IMR-90 (cell line): ENCODE measurements at regions not wholly inside any gene's neighbourhood (a gene's known extent, or its start where the extent isn't known, plus 50 kb on each side); places are given as distances from the start of the nearest gene placed in this dataset.

Experiments
- ATAC-seq: fragments of 200-7000 bp; cut with Tn5 transposase; 2 replicates; pipeline ENCODE4 v1.9.1; 2020; ENCODE audit warnings: low read depth, mild to moderate bottlenecking, moderate library complexity
- BruUV-seq: library from RNA; stranded (reverse); fragments of 400-500 nt; replicated peaks from 2 replicates; lab custom pipeline; 2021; lab: Mats Ljungman, UMichigan
- CTCF ChIA-PET: fragments of 300-600 bp; formaldehyde crosslinking; extraction: SDS; loops from one replicate; lab custom pipeline; 2021; ENCODE audit warnings: antibody characterized with exemption; lab: Yijun Ruan, JAX
- POLR2A ChIA-PET: fragments of 300-600 bp; sonication (Branson Sonifier 250); formaldehyde crosslinking; loops from one replicate; lab custom pipeline; 2022; ENCODE audit warnings: antibody characterized with exemption; ENCODE audit not compliant: unreplicated experiment; lab: Charles Lee
- DNase-seq: peaks from one replicate; pipeline ENCODE4 v3.0.0; 2013
- H2AFZ ChIP-seq: replicated peaks from 2 replicates; pipeline ENCODE3; 2013; ENCODE audit warnings: low read length, mild to moderate bottlenecking; ENCODE audit not compliant: poor library complexity
- H2AK5ac ChIP-seq: 2 replicates; pipeline ENCODE4 v1.6.1; 2013; ENCODE audit warnings: low read depth, low read length, inconsistent platforms
- H2AK9ac ChIP-seq: replicated peaks from 2 replicates; pipeline ENCODE3; 2013; ENCODE audit warnings: mild to moderate bottlenecking, low read depth, low read length, moderate library complexity; ENCODE audit not compliant: poor library complexity
- H2BK120ac ChIP-seq: 2 replicates; pipeline ENCODE4 v1.6.1; 2013; ENCODE audit warnings: low read depth, low read length, inconsistent platforms
- H2BK15ac ChIP-seq: 3 replicates; pipeline ENCODE4 v1.6.1; 2013; ENCODE audit warnings: low read depth, low read length, inconsistent platforms
- H2BK20ac ChIP-seq: 2 replicates; pipeline ENCODE4 v1.6.1; 2013; ENCODE audit warnings: low read depth, mild to moderate bottlenecking, inconsistent platforms, low read length, moderate library complexity
- H2BK5ac ChIP-seq: 2 replicates; pipeline ENCODE4 v1.6.1; 2013; ENCODE audit warnings: mild to moderate bottlenecking, low read depth, low read length, inconsistent platforms; ENCODE audit not compliant: poor library complexity, severe bottlenecking
- H3K14ac ChIP-seq: replicated peaks from 2 replicates; pipeline ENCODE4 v1.6.1; 2013; ENCODE audit warnings: low read depth, low read length, inconsistent platforms
- H3K18ac ChIP-seq: 2 replicates; pipeline ENCODE4 v1.6.1; 2013; ENCODE audit warnings: low read depth, low read length, control low read depth
- H3K23ac ChIP-seq: 2 replicates; pipeline ENCODE4 v1.6.1; 2013; ENCODE audit warnings: low read depth, low read length, inconsistent platforms
- H3K27ac ChIP-seq: 2 replicates; pipeline ENCODE4 v1.5.1; 2013; ENCODE audit warnings: mild to moderate bottlenecking, control low read depth, low read length; ENCODE audit not compliant: insufficient read depth
- H3K27me3 ChIP-seq: 2 replicates; pipeline ENCODE4 v1.6.1; 2013; ENCODE audit warnings: low read length; ENCODE audit not compliant: control insufficient read depth, insufficient read depth
- H3K36me3 ChIP-seq: 2 replicates; pipeline ENCODE4 v1.6.1; 2013; ENCODE audit warnings: low read length, mixed read lengths; ENCODE audit not compliant: control insufficient read depth, insufficient read depth
- H3K4ac ChIP-seq: 2 replicates; pipeline ENCODE4 v1.6.1; 2013; ENCODE audit warnings: low read depth, low read length, inconsistent platforms
- H3K4me1 ChIP-seq: 2 replicates; pipeline ENCODE4 v1.6.1; 2013; ENCODE audit warnings: low read length, mixed read lengths; ENCODE audit not compliant: control insufficient read depth, insufficient read depth
- H3K4me2 ChIP-seq: 2 replicates; pipeline ENCODE4 v1.6.1; 2013; ENCODE audit warnings: low read depth, mild to moderate bottlenecking, control low read depth, low read length, moderate library complexity
- H3K4me3 ChIP-seq: 2 replicates; pipeline ENCODE4 v1.5.1; 2013; ENCODE audit warnings: low read depth, mild to moderate bottlenecking, control low read depth, low read length, moderate library complexity; ENCODE audit not compliant: insufficient read depth
- H3K56ac ChIP-seq: 2 replicates; pipeline ENCODE4 v1.6.1; 2013; ENCODE audit warnings: low read length, inconsistent platforms; ENCODE audit not compliant: insufficient read depth; ENCODE audit errors: extremely low read depth
- H3K79me1 ChIP-seq, 2 experiments: 2 replicates each; pipeline ENCODE4 v1.6.1; 2013; ENCODE audit warnings: low read length in 2 of 2, inconsistent platforms in 1 of 2, low read depth in 1 of 2
- H3K9ac ChIP-seq: 2 replicates; pipeline ENCODE4 v1.6.1; 2013; ENCODE audit warnings: low read depth, low read length, control low read depth
- H3K9me1 ChIP-seq: 2 replicates; pipeline ENCODE4 v1.6.1; 2013; ENCODE audit warnings: low read length, inconsistent platforms; ENCODE audit not compliant: insufficient read depth
- H3K9me3 ChIP-seq: 2 replicates; pipeline ENCODE4 v1.6.1; 2013; ENCODE audit warnings: low read length; ENCODE audit not compliant: control insufficient read depth, insufficient read depth
- H4K20me1 ChIP-seq: 2 replicates; pipeline ENCODE4 v1.6.1; 2013; ENCODE audit warnings: low read length, inconsistent platforms; ENCODE audit not compliant: insufficient read depth
- H4K5ac ChIP-seq: 2 replicates; pipeline ENCODE4 v1.6.1; 2013; ENCODE audit warnings: mild to moderate bottlenecking, low read depth, low read length, control low read depth
- H4K8ac ChIP-seq, 2 experiments: 2 replicates each; pipeline ENCODE4 v1.6.1; 2013; ENCODE audit warnings: low read depth in 2 of 2, low read length in 2 of 2, control low read depth in 1 of 2, inconsistent platforms in 1 of 2
- H4K91ac ChIP-seq: 2 replicates; pipeline ENCODE4 v1.6.1; 2013; ENCODE audit warnings: low read depth, low read length, inconsistent platforms; ENCODE audit not compliant: insufficient read depth
- BHLHE40 ChIP-seq: fragments of 150-350 bp; IDR thresholded peaks from 2 replicates; pipeline ENCODE4 v1.6.1; 2016; ENCODE audit warnings: mild to moderate bottlenecking, low read depth, low read length
- CEBPB ChIP-seq: IDR thresholded peaks from 2 replicates; pipeline ENCODE4 v1.6.1; 2012; ENCODE audit warnings: low read depth, low read length, improper control_type of control experiment
- CHD1 ChIP-seq: IDR thresholded peaks from 2 replicates; pipeline ENCODE4 v1.6.1; 2012; ENCODE audit warnings: low read depth, low read length, improper control_type of control experiment
- CTCF ChIP-seq: conservative IDR thresholded peaks from 2 replicates; pipeline ENCODE4 v1.5.1; 2012; ENCODE audit warnings: mild to moderate bottlenecking, low read depth, low read length, improper control_type of control experiment
- FOS ChIP-seq: fragments of 150-350 bp; IDR thresholded peaks from 2 replicates; pipeline ENCODE4 v1.6.1; 2016; ENCODE audit warnings: low read depth, low read length
- MAFK ChIP-seq: IDR thresholded peaks from 2 replicates; pipeline ENCODE4 v1.6.1; 2012; ENCODE audit warnings: low read depth, low read length, improper control_type of control experiment
- MAZ ChIP-seq: IDR thresholded peaks from 2 replicates; pipeline ENCODE4 v1.6.1; 2012; ENCODE audit warnings: low read depth, mild to moderate bottlenecking, low read length, improper control_type of control experiment, moderate library complexity, borderline replicate concordance
- MXI1 ChIP-seq: IDR thresholded peaks from 2 replicates; pipeline ENCODE4 v1.6.1; 2012; ENCODE audit warnings: low read depth, mild to moderate bottlenecking, low read length, moderate library complexity, borderline replicate concordance
- NFE2L2 ChIP-seq: fragments of 150-350 bp; IDR thresholded peaks from 2 replicates; pipeline ENCODE4 v1.6.1; 2016; ENCODE audit warnings: low read depth, mild to moderate bottlenecking, low read length
- POLR2A ChIP-seq: IDR thresholded peaks from 2 replicates; pipeline ENCODE4 v1.6.1; 2012; ENCODE audit warnings: mild to moderate bottlenecking, low read depth, low read length
- RAD21 ChIP-seq: IDR thresholded peaks from 2 replicates; pipeline ENCODE4 v1.6.1; 2012; ENCODE audit warnings: low read length, improper control_type of control experiment
- RCOR1 ChIP-seq: IDR thresholded peaks from 2 replicates; pipeline ENCODE4 v1.6.1; 2012; ENCODE audit warnings: mild to moderate bottlenecking, low read length, improper control_type of control experiment; ENCODE audit not compliant: insufficient replicate concordance
- RFX5 ChIP-seq: IDR thresholded peaks from 2 replicates; pipeline ENCODE4 v1.8.0; 2012; ENCODE audit warnings: low read depth, mild to moderate bottlenecking, low read length, moderate library complexity
- SMC3 ChIP-seq: fragments of 150-350 bp; IDR thresholded peaks from 2 replicates; pipeline ENCODE4 v1.6.1; 2016; ENCODE audit warnings: low read depth, mild to moderate bottlenecking, antibody characterized with exemption, low read length, moderate library complexity
- WGBS, 2 experiments: methylation state at CpG; one replicate each; pipeline versions ENCODE4 v1.1.5 to v1.1.7; 2013; ENCODE audit warnings: missing lambda C conversion rate in 2 of 2; ENCODE audit not compliant: insufficient read length in 1 of 2; ENCODE audit errors: extremely low coverage in 2 of 2; 5-methylcytosine and 5-hydroxymethylcytosine counted together
- dilution Hi-C: fragments of 300-500 bp; cut with HindIII; formaldehyde crosslinking; loops from one replicate; pipeline ENCODE4 v1.14.3; 2018; ENCODE audit warnings: low sequenced_read_pairs; ENCODE audit not compliant: unreplicated experiment
- in situ Hi-C: fragments of 300-500 bp; cut with MboI; formaldehyde crosslinking; loops from 3 replicates; pipeline ENCODE4 v1.14.3; 2019; ENCODE audit warnings: low sequenced_read_pairs, inconsistent platforms, mixed read lengths
- intact Hi-C: fragments of 100-400 bp; cut with micrococcal nuclease; formaldehyde crosslinking; loops from 2 replicates; pipeline ENCODE4 v1.10.0; 2022
- TF ChIP-seq, protein P1 (sequence below): fragments of 150-350 bp; IDR thresholded peaks from 2 replicates; pipeline ENCODE4 v1.6.1; 2016; ENCODE audit warnings: low read depth, mild to moderate bottlenecking, low read length, moderate library complexity, borderline replicate concordance
- TF ChIP-seq, protein P2 (sequence below): fragments of 150-350 bp; IDR thresholded peaks from 2 replicates; pipeline ENCODE4 v1.6.1; 2017; ENCODE audit warnings: mild to moderate bottlenecking, antibody characterized with exemption, low read length, low read depth

DNA sequence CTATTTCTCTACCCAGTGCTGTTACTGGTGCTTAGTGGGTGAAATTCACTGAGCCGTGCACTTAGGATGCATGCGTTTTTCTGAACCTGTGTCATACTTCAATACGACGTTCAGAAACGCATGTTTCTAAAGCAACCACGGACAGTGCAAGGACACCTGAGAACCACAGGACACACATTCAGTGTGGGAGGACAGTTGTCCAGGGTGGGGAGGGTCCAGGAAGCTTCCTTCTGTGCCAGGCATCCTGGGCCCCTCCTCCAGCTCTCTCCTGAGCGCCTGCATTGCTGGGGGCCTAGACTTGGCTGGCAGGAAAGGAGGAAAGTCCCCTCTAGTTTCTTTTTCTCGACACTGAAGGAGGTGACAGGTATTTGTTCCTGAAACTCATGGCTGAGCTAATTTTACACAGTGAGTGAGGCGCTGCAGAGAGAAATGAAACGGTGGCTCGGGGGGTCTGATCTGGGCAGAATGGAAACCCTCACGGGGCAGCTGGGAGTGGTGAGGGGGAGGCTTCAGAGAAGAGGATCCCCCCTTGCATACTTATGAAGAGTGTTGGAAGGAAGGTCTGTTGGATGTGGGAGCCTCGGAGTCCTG, 89.9 kb downstream of the IRF8 start:
- H3K27ac ChIP-seq, result no peak overlapping the region
- no peak for ATAC-seq
- H3K14ac ChIP-seq, result no peak overlapping the region
- TF ChIP-seq RCOR1, result no peak
- TF ChIP-seq RAD21, result no peak
- TF ChIP-seq BHLHE40, result no peak
- no peak for TF ChIP-seq MAFK
- no peak for TF ChIP-seq MAZ
- TF ChIP-seq FOS, result no peak
- TF ChIP-seq SMC3, result no peak
- TF ChIP-seq RFX5, result no peak
- TF ChIP-seq CHD1, result no peak
- TF ChIP-seq POLR2A, result no peak
- TF ChIP-seq MXI1, result no peak
- no peak for TF ChIP-seq CEBPB
- TF ChIP-seq, protein P1, sequence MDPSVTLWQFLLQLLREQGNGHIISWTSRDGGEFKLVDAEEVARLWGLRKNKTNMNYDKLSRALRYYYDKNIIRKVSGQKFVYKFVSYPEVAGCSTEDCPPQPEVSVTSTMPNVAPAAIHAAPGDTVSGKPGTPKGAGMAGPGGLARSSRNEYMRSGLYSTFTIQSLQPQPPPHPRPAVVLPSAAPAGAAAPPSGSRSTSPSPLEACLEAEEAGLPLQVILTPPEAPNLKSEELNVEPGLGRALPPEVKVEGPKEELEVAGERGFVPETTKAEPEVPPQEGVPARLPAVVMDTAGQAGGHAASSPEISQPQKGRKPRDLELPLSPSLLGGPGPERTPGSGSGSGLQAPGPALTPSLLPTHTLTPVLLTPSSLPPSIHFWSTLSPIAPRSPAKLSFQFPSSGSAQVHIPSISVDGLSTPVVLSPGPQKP, result no peak
- TF ChIP-seq, protein P2, sequence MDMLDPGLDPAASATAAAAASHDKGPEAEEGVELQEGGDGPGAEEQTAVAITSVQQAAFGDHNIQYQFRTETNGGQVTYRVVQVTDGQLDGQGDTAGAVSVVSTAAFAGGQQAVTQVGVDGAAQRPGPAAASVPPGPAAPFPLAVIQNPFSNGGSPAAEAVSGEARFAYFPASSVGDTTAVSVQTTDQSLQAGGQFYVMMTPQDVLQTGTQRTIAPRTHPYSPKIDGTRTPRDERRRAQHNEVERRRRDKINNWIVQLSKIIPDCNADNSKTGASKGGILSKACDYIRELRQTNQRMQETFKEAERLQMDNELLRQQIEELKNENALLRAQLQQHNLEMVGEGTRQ, result no peak
- no peak for TF ChIP-seq NFE2L2
- no peak for TF ChIP-seq CTCF
- no peak overlapping the region for H3K18ac ChIP-seq
- no peak overlapping the region for H3K4me3 ChIP-seq
- H2BK15ac ChIP-seq, result no peak overlapping the region
- no peaks in the 10 kb centered on the region for H3K36me3 ChIP-seq
- ChIA-PET POLR2A (no interaction called here), CTCF (interaction anchor here (2.0 kb wide), 1 partner anchor 168 kb away, joined by 11 read pairs; no protein-coding TSS in a partner anchor)
- H4K5ac ChIP-seq, result no peak overlapping the region
- WGBS, 2 experiments, result 85% methylated on average over 5 of the region's 13 CpGs; no CpG with 5 or more reads in 1 of the 2 experiments
- H3K27me3 ChIP-seq, result peaks cover 86% of the 10 kb centered on the region
- no peak overlapping the region for H3K56ac ChIP-seq
- H3K23ac ChIP-seq, result no peak overlapping the region
- H2BK120ac ChIP-seq, result no peak overlapping the region
- DNase-seq, result no peak
- peaks cover 3% of the 10 kb centered on the region; the same call in 1 of the 2 replicates for H3K9me3 ChIP-seq
- in situ Hi-C loops (loop anchor here (10.0 kb wide), 1 partner anchor 164 kb away; no protein-coding TSS in a partner anchor), intact Hi-C loops (no loop called here), dilution Hi-C loops (no loop called here)
- H3K79me1 ChIP-seq, result no peaks in the 10 kb centered on the region
- H4K91ac ChIP-seq, result no peak overlapping the region
- no peak overlapping the region for H2AK5ac ChIP-seq
- no peak overlapping the region for H3K9ac ChIP-seq
- BruUV-seq, result no TSS peak
- H2AFZ ChIP-seq, result no peak overlapping the region
- H3K9me1 ChIP-seq, result no peaks in the 10 kb centered on the region; the same call in 1 of the 2 replicates
- no peaks in the 10 kb centered on the region for H3K4me1 ChIP-seq
- peaks cover 4% of the 10 kb centered on the region; the same call in 1 of the 2 replicates for H4K20me1 ChIP-seq
- H2BK20ac ChIP-seq, result no peak overlapping the region
- no peak overlapping the region for H3K4ac ChIP-seq
- H3K4me2 ChIP-seq, result no peak overlapping the region
- H2AK9ac ChIP-seq, result no peak overlapping the region
- no peak overlapping the region for H4K8ac ChIP-seq
- H2BK5ac ChIP-seq, result no peak overlapping the region
